OCI-LY1 (cell line): ENCODE measurements at regions not wholly inside any gene's neighbourhood (a gene's known extent, or its start where the extent isn't known, plus 50 kb on each side); places are given as distances from the start of the nearest gene placed in this dataset.

Experiments
- EZH2 ChIP-seq: fragments of 200-600 bp; sonication (generic), shearing (Covaris generic); IDR thresholded peaks from 2 replicates; pipeline ENCODE4 v1.8.0; 2017; ENCODE audit warnings: borderline replicate concordance, mixed run types, mild to moderate bottlenecking, antibody characterized with exemption, low read length, moderate library complexity, mixed read lengths
- TF ChIP-seq, protein P1 (sequence below): fragments of 200-600 bp; sonication (generic), shearing (Covaris generic); IDR thresholded peaks from 2 replicates; pipeline ENCODE4 v1.5.1; 2017; ENCODE audit warnings: mild to moderate bottlenecking, antibody characterized with exemption, low read length, moderate library complexity, mixed read lengths

DNA sequence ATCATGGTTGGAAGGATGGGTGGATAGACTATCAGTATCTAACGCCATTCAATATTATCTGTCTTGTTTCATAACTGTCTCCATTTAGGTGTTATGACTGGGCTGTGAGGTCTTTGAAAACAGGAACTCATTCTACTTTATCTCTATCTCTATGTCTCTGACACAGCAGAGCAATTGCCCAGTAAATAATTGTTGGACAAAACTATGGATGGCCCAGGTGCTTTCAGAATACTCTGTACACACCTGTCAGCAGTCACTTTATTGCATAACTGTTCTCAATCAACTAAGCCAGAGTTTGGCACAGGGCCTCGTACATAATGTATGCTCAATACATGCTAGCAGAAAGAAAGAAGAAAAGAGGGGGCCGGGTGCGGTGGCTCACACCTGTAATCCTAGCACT lies 210.3 kb downstream of the OPA1 start:
- TF ChIP-seq, protein P1, sequence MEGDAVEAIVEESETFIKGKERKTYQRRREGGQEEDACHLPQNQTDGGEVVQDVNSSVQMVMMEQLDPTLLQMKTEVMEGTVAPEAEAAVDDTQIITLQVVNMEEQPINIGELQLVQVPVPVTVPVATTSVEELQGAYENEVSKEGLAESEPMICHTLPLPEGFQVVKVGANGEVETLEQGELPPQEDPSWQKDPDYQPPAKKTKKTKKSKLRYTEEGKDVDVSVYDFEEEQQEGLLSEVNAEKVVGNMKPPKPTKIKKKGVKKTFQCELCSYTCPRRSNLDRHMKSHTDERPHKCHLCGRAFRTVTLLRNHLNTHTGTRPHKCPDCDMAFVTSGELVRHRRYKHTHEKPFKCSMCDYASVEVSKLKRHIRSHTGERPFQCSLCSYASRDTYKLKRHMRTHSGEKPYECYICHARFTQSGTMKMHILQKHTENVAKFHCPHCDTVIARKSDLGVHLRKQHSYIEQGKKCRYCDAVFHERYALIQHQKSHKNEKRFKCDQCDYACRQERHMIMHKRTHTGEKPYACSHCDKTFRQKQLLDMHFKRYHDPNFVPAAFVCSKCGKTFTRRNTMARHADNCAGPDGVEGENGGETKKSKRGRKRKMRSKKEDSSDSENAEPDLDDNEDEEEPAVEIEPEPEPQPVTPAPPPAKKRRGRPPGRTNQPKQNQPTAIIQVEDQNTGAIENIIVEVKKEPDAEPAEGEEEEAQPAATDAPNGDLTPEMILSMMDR: no peak
- TF ChIP-seq EZH2: no peak
